Skeletal muscle tissue (tissue), 3 donors: ENCODE measurements at regions not wholly inside any gene's neighbourhood (a gene's known extent, or its start where the extent isn't known, plus 50 kb on each side); places are given as distances from the start of the nearest gene placed in this dataset.
"Not testable (repeated sequence)": the region's sequence is repeated elsewhere in the genome, so short reads cannot be mapped to it uniquely, and the experiment has no call there.

Source experiments
- H3K27ac ChIP-seq: one replicate; pipeline ENCODE4 v1.7.0; 2013; ENCODE audit warnings: mild to moderate bottlenecking, low read depth, low read length, inconsistent platforms
- H3K27me3 ChIP-seq, 3 donors: one replicate each; pipeline ENCODE4 v1.7.0; 2013; ENCODE audit warnings: low read length in 3 of 3; ENCODE audit not compliant: control insufficient read depth in 3 of 3, insufficient read depth in 3 of 3
- H3K36me3 ChIP-seq, 3 donors: one replicate each; pipeline ENCODE4 v1.7.0; 2013; ENCODE audit warnings: low read length in 3 of 3; ENCODE audit not compliant: control insufficient read depth in 3 of 3, insufficient read depth in 3 of 3
- H3K4me1 ChIP-seq, 3 donors: one replicate each; pipeline ENCODE4 v1.7.0; 2013; ENCODE audit warnings: low read length in 3 of 3, mild to moderate bottlenecking in 3 of 3; ENCODE audit not compliant: control insufficient read depth in 3 of 3, insufficient read depth in 3 of 3
- H3K4me3 ChIP-seq, 3 donors: one replicate each; pipeline ENCODE4 v1.7.0; 2013; ENCODE audit warnings: low read length in 3 of 3
- H3K9ac ChIP-seq, 3 donors: one replicate each; pipeline ENCODE4 v1.7.0; 2013; ENCODE audit warnings: low read length in 3 of 3, mild to moderate bottlenecking in 3 of 3, moderate library complexity in 2 of 3, low read depth in 1 of 3
- H3K9me3 ChIP-seq, 3 donors: one replicate each; pipeline ENCODE4 v1.7.0; 2013; ENCODE audit warnings: low read length in 3 of 3; ENCODE audit not compliant: control insufficient read depth in 3 of 3
- donor health status: Osteomylitis.

DNA sequence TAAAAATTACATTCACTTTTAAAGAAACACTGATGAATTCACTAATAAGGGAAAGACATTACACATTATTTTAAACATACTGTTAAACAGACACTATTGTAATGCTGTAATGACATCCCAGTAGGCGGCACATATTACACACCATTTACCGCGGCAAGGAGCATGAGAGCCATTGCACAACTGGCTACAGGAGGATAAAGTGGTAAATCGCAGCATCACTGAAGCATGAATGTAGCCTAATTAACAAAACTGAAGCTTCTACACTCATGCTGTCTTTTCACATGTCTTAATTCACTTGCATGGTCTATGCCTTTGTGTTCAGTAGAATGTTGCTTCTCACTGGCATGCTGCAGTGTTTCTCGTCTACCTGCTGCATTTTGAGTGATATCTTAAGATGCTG lies 1046.0 kb downstream of the MRPL39 start:
- H3K27me3 ChIP-seq, result no peaks in the 10 kb centered on the region
- no peak overlapping the region for H3K27ac ChIP-seq

GRCh38 chr21:24552491-24552890 lies 1054.8 kb downstream of the MRPL39 start:
- no peaks in the 10 kb centered on the region for H3K27me3 ChIP-seq

More for the DNA sequence above, 1046.0 kb downstream of the MRPL39 start:
- Histone ChIP-seq H3K36me3 (no peaks in the 10 kb centered on the region), H3K4me3 (no peak overlapping the region), H3K9ac (no peak overlapping the region), H3K9me3 (peaks cover 0 to 2% (median 0%) of the 10 kb centered on the region in 3 donors), H3K4me1 (no peaks in the 10 kb centered on the region)

DNA sequence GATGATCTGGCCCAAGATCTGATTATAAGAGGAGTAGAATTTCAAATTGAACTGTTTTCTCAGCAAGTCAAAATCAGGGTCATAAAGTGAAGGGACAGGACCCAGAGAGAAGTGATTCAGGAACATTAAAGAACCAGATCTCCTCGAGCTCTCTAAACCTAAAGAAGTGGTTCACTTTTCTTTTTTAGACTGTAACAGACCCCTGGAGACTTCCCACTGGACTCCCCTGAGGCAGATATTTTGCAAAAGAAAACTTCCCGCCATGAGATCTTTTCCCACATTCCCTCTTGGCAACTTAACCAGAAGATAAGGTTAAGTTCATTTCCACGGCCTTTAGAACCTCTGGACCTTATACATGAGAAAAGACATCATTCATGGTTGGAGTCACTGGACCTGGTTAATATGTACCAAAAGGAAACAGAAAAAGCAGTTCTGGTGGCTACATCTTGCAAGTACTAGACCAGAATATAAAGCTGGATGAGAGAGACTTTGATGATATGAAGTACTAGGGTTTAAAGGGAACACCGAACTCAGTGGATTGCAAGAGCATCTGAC lies 1061.4 kb downstream of the MRPL39 start:
- H3K27ac ChIP-seq, result no peak overlapping the region
- H3K27me3 ChIP-seq, result no peaks in the 10 kb centered on the region
- no peak overlapping the region for H3K4me3 ChIP-seq
- no peaks in the 10 kb centered on the region for H3K36me3 ChIP-seq
- no peaks in the 10 kb centered on the region for H3K9me3 ChIP-seq
- no peak overlapping the region for H3K9ac ChIP-seq
- H3K4me1 ChIP-seq, result no peaks in the 10 kb centered on the region

More at GRCh38 chr21:24552491-24552890, 1054.8 kb downstream of the MRPL39 start:
- Histone ChIP-seq H3K9me3 (no peaks in the 10 kb centered on the region), H3K36me3 (no peaks in the 10 kb centered on the region), H3K9ac (no peak overlapping the region), H3K27ac (no peak overlapping the region), H3K4me3 (no peak overlapping the region), H3K4me1 (no peaks in the 10 kb centered on the region)

DNA sequence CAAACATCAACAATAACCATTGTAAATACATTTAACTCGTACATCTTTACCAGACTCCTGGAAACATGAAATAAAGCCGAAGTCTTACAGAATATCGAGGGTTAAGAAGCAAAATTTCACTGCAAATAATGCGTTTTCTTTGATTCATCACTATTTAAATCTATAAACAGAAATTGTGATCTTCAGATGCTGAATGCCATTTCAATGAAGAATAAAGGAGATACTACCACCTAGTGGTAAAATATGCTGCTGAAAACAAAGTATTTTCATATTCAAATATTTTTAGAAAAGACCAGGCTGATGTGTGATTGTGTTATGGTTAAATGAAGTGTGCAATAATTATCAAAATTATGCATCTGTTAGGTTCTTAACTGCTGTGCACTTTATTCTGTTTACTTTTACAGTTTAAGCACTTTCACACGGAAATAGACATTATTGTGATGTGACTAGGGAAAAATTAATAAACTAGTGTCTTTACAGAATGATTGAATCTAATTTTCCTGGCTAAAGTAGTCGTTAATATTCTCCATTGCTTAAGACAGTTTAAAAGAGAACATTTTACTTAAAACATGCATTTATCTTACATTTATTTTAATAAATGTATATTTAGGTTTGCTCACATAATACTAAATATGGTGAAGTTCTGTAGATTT lies 1093.1 kb downstream of the MRPL39 start:
- Histone ChIP-seq H3K27me3 (no peaks in the 10 kb centered on the region), H3K4me3 (no peak overlapping the region), H3K36me3 (no peaks in the 10 kb centered on the region), H3K4me1 (no peaks in the 10 kb centered on the region), H3K9ac (no peak overlapping the region), H3K27ac (no peak overlapping the region), H3K9me3 (no peaks in the 10 kb centered on the region)

DNA sequence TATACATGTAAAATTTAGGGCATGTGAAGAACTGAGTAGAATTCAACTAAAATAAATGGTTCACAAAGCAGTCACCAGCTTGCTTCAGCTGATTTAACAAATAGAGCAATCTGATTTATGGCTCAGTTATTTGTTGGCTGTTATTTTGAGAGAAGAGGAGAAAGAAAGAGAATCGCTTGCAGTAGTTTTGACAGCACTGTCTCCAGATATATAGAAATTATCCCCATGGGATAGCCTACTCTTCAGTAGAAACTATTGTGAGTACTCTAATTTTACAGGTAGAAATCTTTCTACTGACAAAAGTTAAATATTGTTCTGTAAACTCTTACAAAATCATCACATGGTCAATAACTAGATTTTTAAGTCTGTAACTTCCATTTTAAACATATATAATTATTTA lies 1098.2 kb downstream of the MRPL39 start:
- Histone ChIP-seq H3K9me3 (no peaks in the 10 kb centered on the region), H3K27ac (no peak overlapping the region), H3K27me3 (no peaks in the 10 kb centered on the region), H3K9ac (no peak overlapping the region), H3K4me3 (no peak overlapping the region), H3K4me1 (no peaks in the 10 kb centered on the region), H3K36me3 (no peaks in the 10 kb centered on the region)

DNA sequence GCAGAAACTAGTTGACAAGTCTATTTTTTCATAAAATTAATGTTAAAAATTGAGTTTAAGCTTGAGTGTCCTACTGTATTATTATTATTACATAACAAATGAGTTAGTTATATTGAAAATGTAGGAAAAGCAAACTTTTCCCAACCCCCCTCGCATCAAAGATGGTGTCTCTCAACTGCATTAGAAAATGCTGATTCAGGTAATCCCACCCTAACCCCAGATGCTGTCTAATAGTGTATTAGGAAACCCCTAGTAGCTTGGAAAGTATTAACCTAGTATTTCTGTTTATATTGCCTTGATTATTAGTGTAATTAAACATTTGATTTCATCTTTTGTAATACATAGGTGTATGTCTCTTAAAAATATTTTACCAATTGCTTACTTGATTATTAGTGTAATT lies 1120.3 kb downstream of the MRPL39 start:
- Histone ChIP-seq H3K27ac (no peak overlapping the region), H3K36me3 (no peaks in the 10 kb centered on the region), H3K27me3 (no peaks in the 10 kb centered on the region), H3K9me3 (peaks cover 0 to 2% (median 0%) of the 10 kb centered on the region in 3 donors), H3K9ac (no peak overlapping the region), H3K4me3 (no peak overlapping the region), H3K4me1 (no peaks in the 10 kb centered on the region)

DNA sequence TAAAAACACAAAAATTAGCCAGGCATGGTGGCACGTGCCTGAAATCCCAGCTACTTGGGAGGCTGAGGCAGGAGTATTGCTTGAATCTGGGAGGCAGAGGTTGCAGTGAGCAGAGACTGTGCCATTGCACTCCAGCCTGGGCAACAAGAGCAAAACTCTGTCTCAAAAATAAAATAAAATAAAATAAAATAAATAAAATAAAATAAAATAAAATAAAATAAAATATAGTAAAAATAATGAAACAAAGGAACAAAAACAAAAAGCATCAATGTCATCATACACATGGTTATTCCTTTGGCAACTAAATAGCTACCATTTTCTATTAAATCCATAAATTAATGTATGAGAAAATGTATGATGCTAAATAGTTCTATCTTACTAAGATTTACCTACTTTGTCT lies 1123.9 kb downstream of the MRPL39 start:
- H3K4me1 ChIP-seq, H3K27ac ChIP-seq, H3K9me3 ChIP-seq, H3K9ac ChIP-seq, H3K4me3 ChIP-seq, H3K36me3 ChIP-seq, H3K27me3 ChIP-seq: not testable (repeated sequence)

DNA sequence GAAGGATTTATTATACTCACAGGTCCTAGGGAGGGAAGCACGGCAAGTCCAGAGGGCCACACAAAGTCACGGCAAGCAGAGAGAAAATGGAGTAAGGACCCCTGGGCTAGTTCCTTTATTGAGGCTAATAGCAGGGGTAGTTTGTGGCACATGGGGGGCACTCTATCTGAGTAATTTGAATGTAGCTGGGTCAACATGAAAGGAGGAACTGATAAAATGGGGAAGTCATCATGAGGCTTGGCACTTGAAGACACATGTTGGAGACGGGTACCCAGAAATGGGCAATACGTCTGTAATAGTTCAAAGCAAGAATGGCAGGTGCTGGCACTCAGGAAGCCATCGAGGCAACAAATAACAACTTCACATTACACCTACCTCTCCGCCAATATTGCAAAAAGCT lies 1136.4 kb downstream of the MRPL39 start:
- Histone ChIP-seq H3K4me3 (no peak overlapping the region), H3K9ac (no peak overlapping the region), H3K4me1 (no peaks in the 10 kb centered on the region), H3K36me3 (no peaks in the 10 kb centered on the region), H3K27me3 (no peaks in the 10 kb centered on the region), H3K27ac (no peak overlapping the region), H3K9me3 (no peaks in the 10 kb centered on the region)

DNA sequence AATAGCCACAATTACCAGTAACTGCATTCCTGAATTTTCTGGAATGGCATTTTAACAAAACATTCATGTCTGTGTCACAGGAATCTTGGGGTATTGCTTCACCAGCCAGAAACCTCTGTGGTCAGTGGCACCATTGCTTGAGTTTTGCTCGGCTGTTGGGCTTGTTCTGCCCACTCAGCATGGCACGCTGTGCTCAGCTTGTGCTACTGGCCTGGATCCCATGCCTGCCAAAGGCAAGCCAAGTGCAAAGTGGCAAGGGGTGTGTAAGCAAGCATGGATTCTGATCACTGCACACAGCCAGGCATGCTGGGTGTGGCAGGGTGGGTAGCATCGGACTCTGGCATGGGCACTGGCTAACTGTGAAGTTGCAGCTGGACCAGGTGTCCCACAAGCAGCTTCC lies 1150.9 kb downstream of the MRPL39 start:
- H3K4me3 ChIP-seq, result no peak overlapping the region
- H3K27me3 ChIP-seq, result no peaks in the 10 kb centered on the region
- no peaks in the 10 kb centered on the region for H3K4me1 ChIP-seq

GRCh38 chr21:24450119-24450518 lies 1157.2 kb downstream of the MRPL39 start:
- H3K9ac ChIP-seq, result no peak overlapping the region
- H3K27me3 ChIP-seq, result no peaks in the 10 kb centered on the region
- no peaks in the 10 kb centered on the region for H3K36me3 ChIP-seq
- H3K9me3 ChIP-seq, result no peaks in the 10 kb centered on the region
- H3K27ac ChIP-seq, result no peak overlapping the region
- no peak overlapping the region for H3K4me3 ChIP-seq
- H3K4me1 ChIP-seq, result no peaks in the 10 kb centered on the region

More for the DNA sequence above, 1150.9 kb downstream of the MRPL39 start:
- H3K27ac ChIP-seq, result no peak overlapping the region
- H3K9me3 ChIP-seq, result no peaks in the 10 kb centered on the region
- no peaks in the 10 kb centered on the region for H3K36me3 ChIP-seq
- H3K9ac ChIP-seq, result no peak overlapping the region
